ENCODE measurements at regions not wholly inside any gene's neighbourhood (a gene's known extent, or its start where the extent isn't known, plus 50 kb on each side); places are given as distances from the start of the nearest gene placed in this dataset.

DNA sequence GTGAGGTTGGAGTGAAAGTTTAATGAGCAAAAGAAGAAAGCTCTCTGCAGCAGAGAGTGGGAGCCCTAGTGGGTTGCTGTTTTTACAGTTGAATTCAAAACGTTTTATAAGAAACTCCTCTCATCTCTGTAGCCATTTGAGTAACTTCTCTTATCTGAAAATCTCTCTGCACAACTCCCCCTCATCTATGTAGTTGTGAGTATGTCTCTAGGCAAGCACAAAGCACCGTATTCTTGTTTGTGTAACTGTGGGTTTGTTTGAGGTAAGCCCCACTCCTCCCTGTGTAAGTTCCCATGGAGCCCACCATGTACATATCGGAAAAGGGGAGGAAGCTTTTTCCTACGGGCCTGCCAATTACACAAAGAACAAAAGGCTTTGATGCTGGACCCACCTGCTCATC is 56.5 kb upstream of the GOLGA6L2 start:
- no peak overlapping the region for H3K4me3 Mint-ChIP-seq (ENCODE audit: unreplicated experiment)
- no peaks in the 10 kb centered on the region for H3K36me3 ChIP-seq (ENCODE audit: insufficient read depth, low read length)
- no peaks in the 10 kb centered on the region for H3K4me1 ChIP-seq (ENCODE audit: insufficient read depth, low read length)
- no peak for DNase-seq (ENCODE audit: low read depth)
- H3K9me3 ChIP-seq (ENCODE audit: insufficient read depth, low read depth, low read length), result no peaks in the 10 kb centered on the region
- H4K20me1 ChIP-seq (ENCODE audit: insufficient read depth, low read length), result no peaks in the 10 kb centered on the region
- no peak overlapping the region for H3K27ac Mint-ChIP-seq (ENCODE audit: unreplicated experiment)
- no peak for FAIRE-seq
- H3K9me3 Mint-ChIP-seq (ENCODE audit: unreplicated experiment), result peaks cover 6% of the 10 kb centered on the region
- H3K4me1 Mint-ChIP-seq (ENCODE audit: low read depth, unreplicated experiment), result no peaks in the 10 kb centered on the region
- no peaks in the 10 kb centered on the region for H3K27me3 ChIP-seq (ENCODE audit: insufficient read depth, low read length)
- no peaks in the 10 kb centered on the region for H3K79me2 ChIP-seq (ENCODE audit: insufficient read depth, low read length)
- TF ChIP-seq EZH2 (IDR thresholded peaks at IDR 0.05; ENCODE audit: insufficient read depth, low read length) (no peak), CTCF (IDR thresholded peaks at IDR 0.05; ENCODE audit: insufficient read depth, low read depth, low read length) (no peak)
- H3K4me3 ChIP-seq (ENCODE audit: insufficient read depth, low read depth, low read length), result no peak overlapping the region
- H3K4me2 ChIP-seq (ENCODE audit: low read length), result no peak overlapping the region
- H3K36me3 Mint-ChIP-seq (ENCODE audit: low read depth, unreplicated experiment), result no peaks in the 10 kb centered on the region
- H3K27me3 Mint-ChIP-seq (ENCODE audit: low read depth, unreplicated experiment), result no peaks in the 10 kb centered on the region
- H3K9ac ChIP-seq (ENCODE audit: low read length), result no peak overlapping the region
- H2AFZ ChIP-seq (ENCODE audit: low read depth, low read length), result no peak overlapping the region
- no peak overlapping the region for H3K27ac ChIP-seq (ENCODE audit: low read depth, low read length)

- H3K4me3 ChIP-seq (ENCODE audit: insufficient read depth, low read depth, low read length), result no peak overlapping the region
- FAIRE-seq, result no peak
- no peak overlapping the region for H3K27ac Mint-ChIP-seq (ENCODE audit: unreplicated experiment)
- H3K9me3 Mint-ChIP-seq (ENCODE audit: unreplicated experiment), result no peaks in the 10 kb centered on the region
- no peaks in the 10 kb centered on the region for H3K36me3 ChIP-seq (ENCODE audit: insufficient read depth, low read length)
- no peak for DNase-seq (ENCODE audit: low read depth)
- H3K9ac ChIP-seq (ENCODE audit: low read length), result no peak overlapping the region
- H2AFZ ChIP-seq (ENCODE audit: low read depth, low read length), result no peak overlapping the region
- no peaks in the 10 kb centered on the region for H3K4me1 Mint-ChIP-seq (ENCODE audit: low read depth, unreplicated experiment)
- no peaks in the 10 kb centered on the region for H3K4me1 ChIP-seq (ENCODE audit: insufficient read depth, low read length)
- H3K4me2 ChIP-seq (ENCODE audit: low read length), result no peak overlapping the region
- no peaks in the 10 kb centered on the region for H3K27me3 ChIP-seq (ENCODE audit: insufficient read depth, low read length)
- no peaks in the 10 kb centered on the region for H3K9me3 ChIP-seq (ENCODE audit: insufficient read depth, low read depth, low read length)
- no peak overlapping the region for H3K4me3 Mint-ChIP-seq (ENCODE audit: unreplicated experiment)
- TF ChIP-seq EZH2 (IDR thresholded peaks at IDR 0.05; ENCODE audit: insufficient read depth, low read length) (no peak), CTCF (IDR thresholded peaks at IDR 0.05; ENCODE audit: insufficient read depth, low read depth, low read length) (peak; percentile 41)
- no peak overlapping the region for H3K27ac ChIP-seq (ENCODE audit: low read depth, low read length)
- H3K79me2 ChIP-seq (ENCODE audit: insufficient read depth, low read length), result no peaks in the 10 kb centered on the region
- H3K36me3 Mint-ChIP-seq (ENCODE audit: low read depth, unreplicated experiment), result no peaks in the 10 kb centered on the region
- no peaks in the 10 kb centered on the region for H4K20me1 ChIP-seq (ENCODE audit: insufficient read depth, low read length)
- no peaks in the 10 kb centered on the region for H3K27me3 Mint-ChIP-seq (ENCODE audit: low read depth, unreplicated experiment)
Measured at GRCh38 chr15:23497710-23498111, 50.7 kb upstream of the GOLGA6L2 start.

Data from astrocyte (in vitro differentiated cells and primary cell).